Panc1 (cell line): ENCODE measurements at regions not wholly inside any gene's neighbourhood (a gene's known extent, or its start where the extent isn't known, plus 50 kb on each side); places are given as distances from the start of the nearest gene placed in this dataset.

Experiments
- ATAC-seq: fragments of 200-7000 bp; cut with Tn5 transposase; 2 replicates; pipeline ENCODE4 v1.9.1; 2020; ENCODE audit warnings: mild to moderate bottlenecking, moderate library complexity
- BruUV-seq: library from RNA; stranded (reverse); fragments of 400-500 nt; replicated peaks from 2 replicates; lab custom pipeline; 2021; lab: Mats Ljungman, UMichigan
- CTCF ChIA-PET: fragments of 300-600 bp; sonication (Branson Sonifier 250); formaldehyde crosslinking; loops from one replicate; lab custom pipeline; 2022; ENCODE audit warnings: antibody characterized with exemption; lab: Charles Lee
- POLR2A ChIA-PET: fragments of 300-600 bp; sonication (Branson Sonifier 250); formaldehyde crosslinking; loops from one replicate; lab custom pipeline; 2022; ENCODE audit warnings: antibody characterized with exemption; lab: Charles Lee
- DNase-seq: peaks from one replicate; pipeline ENCODE4 v3.0.0-alpha.2; 2010; ENCODE audit warnings: low read depth, low spot score
- H3K27ac ChIP-seq: 2 replicates; pipeline ENCODE4 v1.5.1; 2011; ENCODE audit warnings: mild to moderate bottlenecking, low read length, inconsistent platforms
- H3K27me3 ChIP-seq: fragments of 200-500 bp; sonication (Bioruptor generic); 2 replicates; pipeline ENCODE4 v1.6.0; 2014; ENCODE audit warnings: low read length, inconsistent platforms; ENCODE audit not compliant: control insufficient read depth, insufficient read depth
- H3K36me3 ChIP-seq: fragments of 200-500 bp; sonication (Bioruptor generic); 2 replicates; pipeline ENCODE4 v1.5.1; 2014; ENCODE audit warnings: inconsistent platforms, mild to moderate bottlenecking, low read length, moderate library complexity; ENCODE audit not compliant: control insufficient read depth, insufficient read depth
- H3K4me1 ChIP-seq: 2 replicates; pipeline ENCODE4 v1.5.1; 2011; ENCODE audit warnings: inconsistent platforms, mild to moderate bottlenecking, low read length, moderate library complexity; ENCODE audit not compliant: control insufficient read depth, insufficient read depth
- H3K4me3 ChIP-seq, 2 experiments: 2 replicates each; pipeline ENCODE4 v1.5.1; 2011 to 2012; ENCODE audit warnings: low read depth in 2 of 2, low read length in 2 of 2, mild to moderate bottlenecking in 2 of 2, inconsistent platforms in 1 of 2, moderate library complexity in 1 of 2
- H3K9me3 ChIP-seq: fragments of 200-500 bp; sonication (Bioruptor generic); 2 replicates; pipeline ENCODE4 v1.5.1; 2014; ENCODE audit warnings: low read depth, mild to moderate bottlenecking, inconsistent platforms, low read length, moderate library complexity; ENCODE audit not compliant: control insufficient read depth, insufficient read depth
- POLR2AphosphoS5 ChIP-seq: IDR thresholded peaks from 2 replicates; pipeline ENCODE4 v1.6.1; 2012; ENCODE audit warnings: mild to moderate bottlenecking, low read depth, low read length, moderate library complexity
- SIN3A ChIP-seq: IDR thresholded peaks from 2 replicates; pipeline ENCODE4 v1.6.1; 2012; ENCODE audit warnings: low read depth, mild to moderate bottlenecking, low read length, moderate library complexity, borderline replicate concordance; ENCODE audit not compliant: insufficient read depth
- TCF7L2 ChIP-seq: IDR thresholded peaks from 2 replicates; pipeline ENCODE4 v1.6.1; 2011; ENCODE audit warnings: mild to moderate bottlenecking, low read depth, low read length, inconsistent platforms
- in situ Hi-C: cut with HindIII; loops from 2 replicates; pipeline ENCODE4 v1.10.0; 2016; ENCODE audit warnings: low sequenced_read_pairs, low pct_unique_long_range_greater_than_20kb
- intact Hi-C: fragments of 100-400 bp; cut with micrococcal nuclease; formaldehyde crosslinking; loops from one replicate; pipeline ENCODE4 v1.10.0; 2022; ENCODE audit not compliant: unreplicated experiment
- TF ChIP-seq, protein P1 (sequence below), 2 experiments: IDR thresholded peaks; 2 replicates each; pipeline ENCODE4 v1.6.1; 2011 to 2012; ENCODE audit warnings: low read depth in 2 of 2, control low read depth in 1 of 2, low read length in 1 of 2, mild to moderate bottlenecking in 1 of 2, moderate library complexity in 1 of 2; ENCODE audit not compliant: insufficient read depth in 1 of 2
- TF ChIP-seq, protein P2 (sequence below): fragments of 450-650 bp; IDR thresholded peaks from 2 replicates; pipeline ENCODE4 v1.5.1; 2017; ENCODE audit warnings: mild to moderate bottlenecking

DNA sequence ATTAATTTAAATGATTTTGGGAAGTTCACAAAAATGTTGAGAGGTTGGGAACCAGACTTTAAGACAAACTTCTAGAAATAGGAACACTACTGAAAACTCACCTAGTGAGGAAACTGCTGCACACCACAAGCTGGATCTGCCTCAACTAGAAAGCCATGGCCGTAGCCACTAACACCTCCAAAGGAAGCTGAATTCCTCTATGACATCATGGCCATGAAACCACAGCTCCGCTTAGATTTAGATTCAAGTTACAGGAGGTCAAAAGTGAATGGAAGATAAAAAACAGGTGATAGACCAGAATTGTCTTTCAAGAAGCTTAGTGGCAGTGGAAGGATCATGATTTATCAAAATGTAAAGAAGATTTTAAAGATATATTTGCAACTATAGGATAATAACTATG lies 208.8 kb upstream of the ALG10 start:
- H3K27me3 ChIP-seq, result no peaks in the 10 kb centered on the region
- no peaks in the 10 kb centered on the region for H3K36me3 ChIP-seq
- ChIA-PET CTCF (no interaction called here), POLR2A (no interaction called here)
- H3K4me1 ChIP-seq, result no peaks in the 10 kb centered on the region
- H3K9me3 ChIP-seq, result no peaks in the 10 kb centered on the region; the same call in 1 of the 2 replicates
- H3K4me3 ChIP-seq, result no peak overlapping the region
- in situ Hi-C loops (no loop called here), intact Hi-C loops (no loop called here)
- TF ChIP-seq TCF7L2 (no peak), SIN3A (no peak)
- TF ChIP-seq, protein P1, sequence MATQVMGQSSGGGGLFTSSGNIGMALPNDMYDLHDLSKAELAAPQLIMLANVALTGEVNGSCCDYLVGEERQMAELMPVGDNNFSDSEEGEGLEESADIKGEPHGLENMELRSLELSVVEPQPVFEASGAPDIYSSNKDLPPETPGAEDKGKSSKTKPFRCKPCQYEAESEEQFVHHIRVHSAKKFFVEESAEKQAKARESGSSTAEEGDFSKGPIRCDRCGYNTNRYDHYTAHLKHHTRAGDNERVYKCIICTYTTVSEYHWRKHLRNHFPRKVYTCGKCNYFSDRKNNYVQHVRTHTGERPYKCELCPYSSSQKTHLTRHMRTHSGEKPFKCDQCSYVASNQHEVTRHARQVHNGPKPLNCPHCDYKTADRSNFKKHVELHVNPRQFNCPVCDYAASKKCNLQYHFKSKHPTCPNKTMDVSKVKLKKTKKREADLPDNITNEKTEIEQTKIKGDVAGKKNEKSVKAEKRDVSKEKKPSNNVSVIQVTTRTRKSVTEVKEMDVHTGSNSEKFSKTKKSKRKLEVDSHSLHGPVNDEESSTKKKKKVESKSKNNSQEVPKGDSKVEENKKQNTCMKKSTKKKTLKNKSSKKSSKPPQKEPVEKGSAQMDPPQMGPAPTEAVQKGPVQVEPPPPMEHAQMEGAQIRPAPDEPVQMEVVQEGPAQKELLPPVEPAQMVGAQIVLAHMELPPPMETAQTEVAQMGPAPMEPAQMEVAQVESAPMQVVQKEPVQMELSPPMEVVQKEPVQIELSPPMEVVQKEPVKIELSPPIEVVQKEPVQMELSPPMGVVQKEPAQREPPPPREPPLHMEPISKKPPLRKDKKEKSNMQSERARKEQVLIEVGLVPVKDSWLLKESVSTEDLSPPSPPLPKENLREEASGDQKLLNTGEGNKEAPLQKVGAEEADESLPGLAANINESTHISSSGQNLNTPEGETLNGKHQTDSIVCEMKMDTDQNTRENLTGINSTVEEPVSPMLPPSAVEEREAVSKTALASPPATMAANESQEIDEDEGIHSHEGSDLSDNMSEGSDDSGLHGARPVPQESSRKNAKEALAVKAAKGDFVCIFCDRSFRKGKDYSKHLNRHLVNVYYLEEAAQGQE (IDR thresholded peaks at IDR 0.05; ENCODE audit: insufficient read depth in 1 of 2, low read depth in 2 of 2, low read length in 1 of 2), result no peak
- TF ChIP-seq, protein P2, sequence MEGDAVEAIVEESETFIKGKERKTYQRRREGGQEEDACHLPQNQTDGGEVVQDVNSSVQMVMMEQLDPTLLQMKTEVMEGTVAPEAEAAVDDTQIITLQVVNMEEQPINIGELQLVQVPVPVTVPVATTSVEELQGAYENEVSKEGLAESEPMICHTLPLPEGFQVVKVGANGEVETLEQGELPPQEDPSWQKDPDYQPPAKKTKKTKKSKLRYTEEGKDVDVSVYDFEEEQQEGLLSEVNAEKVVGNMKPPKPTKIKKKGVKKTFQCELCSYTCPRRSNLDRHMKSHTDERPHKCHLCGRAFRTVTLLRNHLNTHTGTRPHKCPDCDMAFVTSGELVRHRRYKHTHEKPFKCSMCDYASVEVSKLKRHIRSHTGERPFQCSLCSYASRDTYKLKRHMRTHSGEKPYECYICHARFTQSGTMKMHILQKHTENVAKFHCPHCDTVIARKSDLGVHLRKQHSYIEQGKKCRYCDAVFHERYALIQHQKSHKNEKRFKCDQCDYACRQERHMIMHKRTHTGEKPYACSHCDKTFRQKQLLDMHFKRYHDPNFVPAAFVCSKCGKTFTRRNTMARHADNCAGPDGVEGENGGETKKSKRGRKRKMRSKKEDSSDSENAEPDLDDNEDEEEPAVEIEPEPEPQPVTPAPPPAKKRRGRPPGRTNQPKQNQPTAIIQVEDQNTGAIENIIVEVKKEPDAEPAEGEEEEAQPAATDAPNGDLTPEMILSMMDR, result no peak
- DNase-seq, result no peak
- BruUV-seq, result no TSS peak
- ATAC-seq, result no peak
- H3K27ac ChIP-seq, result no peak overlapping the region

DNA sequence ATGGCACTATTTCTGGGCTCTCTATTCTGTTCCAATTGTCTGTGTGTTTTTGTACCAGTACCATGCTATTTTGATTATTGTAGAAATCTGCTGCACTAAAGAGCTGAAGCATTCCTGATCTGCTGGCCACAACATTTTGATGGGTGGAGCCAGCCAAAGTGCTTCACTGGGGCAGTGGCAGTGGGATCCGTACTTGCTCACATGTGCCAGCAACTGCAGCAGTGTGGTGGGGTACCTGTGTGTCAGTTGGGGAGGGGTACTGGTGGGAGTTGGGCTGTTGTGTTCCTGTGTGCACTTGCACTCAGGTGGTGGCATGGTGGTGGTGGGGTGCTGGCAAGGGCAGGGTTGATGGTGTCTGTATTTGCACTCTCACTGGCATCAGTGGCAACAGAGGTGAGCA lies 204.6 kb upstream of the ALG10 start:
- no peaks in the 10 kb centered on the region for H3K36me3 ChIP-seq
- H3K4me3 ChIP-seq, result no peak overlapping the region
- TF ChIP-seq SIN3A (no peak), POLR2AphosphoS5 (no peak), TCF7L2 (no peak)
- TF ChIP-seq, protein P1 (IDR thresholded peaks at IDR 0.05; ENCODE audit: insufficient read depth in 1 of 2, low read depth in 2 of 2, low read length in 1 of 2), result no peak
- ChIA-PET CTCF (no interaction called here), POLR2A (no interaction called here)
- no peaks in the 10 kb centered on the region for H3K27me3 ChIP-seq
- BruUV-seq, result no TSS peak
- H3K4me1 ChIP-seq, result no peaks in the 10 kb centered on the region
- no peak overlapping the region for H3K27ac ChIP-seq
- in situ Hi-C loops, result no loop called here
- intact Hi-C loops, result no loop called here
- DNase-seq (no peak), ATAC-seq (no peak)
- no peaks in the 10 kb centered on the region for H3K9me3 ChIP-seq
